ENCODE measurements at regions not wholly inside any gene's neighbourhood (a gene's known extent, or its start where the extent isn't known, plus 50 kb on each side); places are given as distances from the start of the nearest gene placed in this dataset.

DNA sequence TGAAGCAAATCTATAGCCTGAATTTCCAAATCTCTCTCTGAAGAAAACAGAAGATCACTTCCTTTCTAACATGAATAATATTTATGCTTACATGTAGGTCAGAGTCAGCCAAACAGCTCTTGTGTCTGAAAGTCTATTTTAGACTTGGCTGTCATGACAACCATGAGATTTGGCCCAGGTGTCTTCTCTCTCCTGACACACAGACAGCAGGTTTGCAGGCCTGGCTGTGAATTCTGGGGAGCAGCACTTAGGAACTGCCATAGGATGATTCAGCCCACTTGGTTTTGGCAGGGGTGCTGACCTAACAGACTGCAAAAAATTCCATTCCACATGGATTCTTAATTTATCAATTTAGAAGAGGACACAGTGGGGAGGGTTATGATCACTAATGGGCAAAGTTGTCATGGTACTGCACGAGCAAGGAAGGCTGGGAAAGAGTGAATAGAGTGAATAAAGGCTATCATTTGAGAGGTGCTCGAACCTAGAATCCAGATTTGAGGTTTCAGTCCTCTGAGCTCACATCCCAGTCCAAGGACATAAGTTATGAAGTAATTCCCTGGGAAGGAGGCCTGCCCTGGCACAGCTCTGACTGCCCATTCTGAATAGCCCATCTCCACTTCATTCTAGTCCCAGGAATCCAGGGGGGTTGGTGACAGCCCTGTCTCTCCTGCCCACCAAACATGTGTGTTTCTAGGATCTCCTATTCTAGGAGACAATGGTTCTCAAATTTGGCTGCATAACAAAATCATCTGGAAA is 453.9 kb upstream of the TRIB2 start:
- TF ChIP-seq, protein P1, sequence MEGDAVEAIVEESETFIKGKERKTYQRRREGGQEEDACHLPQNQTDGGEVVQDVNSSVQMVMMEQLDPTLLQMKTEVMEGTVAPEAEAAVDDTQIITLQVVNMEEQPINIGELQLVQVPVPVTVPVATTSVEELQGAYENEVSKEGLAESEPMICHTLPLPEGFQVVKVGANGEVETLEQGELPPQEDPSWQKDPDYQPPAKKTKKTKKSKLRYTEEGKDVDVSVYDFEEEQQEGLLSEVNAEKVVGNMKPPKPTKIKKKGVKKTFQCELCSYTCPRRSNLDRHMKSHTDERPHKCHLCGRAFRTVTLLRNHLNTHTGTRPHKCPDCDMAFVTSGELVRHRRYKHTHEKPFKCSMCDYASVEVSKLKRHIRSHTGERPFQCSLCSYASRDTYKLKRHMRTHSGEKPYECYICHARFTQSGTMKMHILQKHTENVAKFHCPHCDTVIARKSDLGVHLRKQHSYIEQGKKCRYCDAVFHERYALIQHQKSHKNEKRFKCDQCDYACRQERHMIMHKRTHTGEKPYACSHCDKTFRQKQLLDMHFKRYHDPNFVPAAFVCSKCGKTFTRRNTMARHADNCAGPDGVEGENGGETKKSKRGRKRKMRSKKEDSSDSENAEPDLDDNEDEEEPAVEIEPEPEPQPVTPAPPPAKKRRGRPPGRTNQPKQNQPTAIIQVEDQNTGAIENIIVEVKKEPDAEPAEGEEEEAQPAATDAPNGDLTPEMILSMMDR (IDR thresholded peaks at IDR 0.05): no peak
- TF ChIP-seq EZH2 (IDR thresholded peaks at IDR 0.05): no peak
